ENCODE measurements at regions not wholly inside any gene's neighbourhood (a gene's known extent, or its start where the extent isn't known, plus 50 kb on each side); places are given as distances from the start of the nearest gene placed in this dataset.

- Histone ChIP-seq H3K36me3 (ENCODE audit: insufficient read depth, low read length) (no peaks in the 10 kb centered on the region), H3K4me1 (ENCODE audit: insufficient read depth, low read length) (peaks cover 37% of the 10 kb centered on the region), H3K9me3 (ENCODE audit: insufficient read depth, low read depth, low read length) (no peaks in the 10 kb centered on the region), H3K9ac (ENCODE audit: low read depth, low read length) (no peak overlapping the region), H3K27ac (ENCODE audit: low read depth, low read length) (no peak overlapping the region), H3K27me3 (ENCODE audit: insufficient read depth, low read length) (no peaks in the 10 kb centered on the region), H3K4me3 (ENCODE audit: low read length) (no peak overlapping the region)
- WGBS: 95% methylated on average over 3 of the region's 3 CpGs
These were observed 456.2 kb upstream of the MEX3C start for GRCh38 chr18:51653507-51654213.

GRCh38 chr18:51654488-51655326, 457.2 kb upstream of the MEX3C start:
- Histone ChIP-seq H3K9ac (ENCODE audit: low read depth, low read length) (peak overlapping the region; percentile 9; the same call in 1 of the 2 replicates), H3K27ac (ENCODE audit: low read depth, low read length) (peak overlapping the region; percentile 86; the same call in 1 of the 2 replicates), H3K27me3 (ENCODE audit: insufficient read depth, low read length) (no peaks in the 10 kb centered on the region), H3K36me3 (ENCODE audit: insufficient read depth, low read length) (no peaks in the 10 kb centered on the region), H3K4me1 (ENCODE audit: insufficient read depth, low read length) (peaks cover 37% of the 10 kb centered on the region), H3K4me3 (ENCODE audit: low read length) (0 out of 2 replicates have a peak overlapping the region, but pooled peaks have one; percentile 21), H3K9me3 (ENCODE audit: insufficient read depth, low read depth, low read length) (no peaks in the 10 kb centered on the region)
- WGBS: 13% methylated on average over 9 of the region's 10 CpGs

- Histone ChIP-seq H3K4me3 (ENCODE audit: low read length) (0 out of 2 replicates have a peak overlapping the region, but pooled peaks have one; percentile 21), H3K27me3 (ENCODE audit: insufficient read depth, low read length) (no peaks in the 10 kb centered on the region), H3K4me1 (ENCODE audit: insufficient read depth, low read length) (peaks cover 37% of the 10 kb centered on the region), H3K36me3 (ENCODE audit: insufficient read depth, low read length) (no peaks in the 10 kb centered on the region), H3K9me3 (ENCODE audit: insufficient read depth, low read depth, low read length) (no peaks in the 10 kb centered on the region), H3K27ac (ENCODE audit: low read depth, low read length) (peak overlapping the region; percentile 86; the same call in 1 of the 2 replicates), H3K9ac (ENCODE audit: low read depth, low read length) (peak overlapping the region; percentile 9; the same call in 1 of the 2 replicates)
- WGBS: 50% methylated on average over 2 of the region's 2 CpGs
These were observed 457.8 kb upstream of the MEX3C start for GRCh38 chr18:51655327-51655698.

- H3K27ac ChIP-seq (ENCODE audit: low read depth, low read length): no peak overlapping the region
- WGBS: 81% methylated on average over 10 of the region's 12 CpGs
- peaks cover 37% of the 10 kb centered on the region for H3K4me1 ChIP-seq (ENCODE audit: insufficient read depth, low read length)
- no peaks in the 10 kb centered on the region for H3K27me3 ChIP-seq (ENCODE audit: insufficient read depth, low read length)
- no peak overlapping the region for H3K4me3 ChIP-seq (ENCODE audit: low read length)
- H3K36me3 ChIP-seq (ENCODE audit: insufficient read depth, low read length): no peaks in the 10 kb centered on the region
- no peak overlapping the region for H3K9ac ChIP-seq (ENCODE audit: low read depth, low read length)
- H3K9me3 ChIP-seq (ENCODE audit: insufficient read depth, low read depth, low read length): no peaks in the 10 kb centered on the region
These were observed 458.8 kb upstream of the MEX3C start for GRCh38 chr18:51656249-51656648.

- WGBS: 43% methylated on average over 4 of the region's 4 CpGs
- H3K27me3 ChIP-seq (ENCODE audit: insufficient read depth, low read length): no peaks in the 10 kb centered on the region
These were observed 461.0 kb upstream of the MEX3C start for GRCh38 chr18:51658436-51658835.

GRCh38 chr18:51659781-51660180, 462.3 kb upstream of the MEX3C start:
- 85% methylated on average over 3 of the region's 3 CpGs for WGBS
- no peaks in the 10 kb centered on the region for H3K36me3 ChIP-seq (ENCODE audit: insufficient read depth, low read length)
- no peak overlapping the region for H3K9ac ChIP-seq (ENCODE audit: low read depth, low read length)
- no peak overlapping the region for H3K4me3 ChIP-seq (ENCODE audit: low read length)
- H3K27ac ChIP-seq (ENCODE audit: low read depth, low read length): no peak overlapping the region
- H3K27me3 ChIP-seq (ENCODE audit: insufficient read depth, low read length): no peaks in the 10 kb centered on the region
- no peaks in the 10 kb centered on the region for H3K9me3 ChIP-seq (ENCODE audit: insufficient read depth, low read depth, low read length)
- H3K4me1 ChIP-seq (ENCODE audit: insufficient read depth, low read length): peaks cover 28% of the 10 kb centered on the region

More at GRCh38 chr18:51658436-51658835, 461.0 kb upstream of the MEX3C start:
- no peaks in the 10 kb centered on the region for H3K36me3 ChIP-seq (ENCODE audit: insufficient read depth, low read length)
- H3K27ac ChIP-seq (ENCODE audit: low read depth, low read length): no peak overlapping the region
- no peaks in the 10 kb centered on the region for H3K9me3 ChIP-seq (ENCODE audit: insufficient read depth, low read depth, low read length)
- H3K4me3 ChIP-seq (ENCODE audit: low read length): no peak overlapping the region
- H3K4me1 ChIP-seq (ENCODE audit: insufficient read depth, low read length): peaks cover 37% of the 10 kb centered on the region
- no peak overlapping the region for H3K9ac ChIP-seq (ENCODE audit: low read depth, low read length)

GRCh38 chr18:51660188-51660715, 462.8 kb upstream of the MEX3C start:
- no peak overlapping the region for H3K9ac ChIP-seq (ENCODE audit: low read depth, low read length)
- no peaks in the 10 kb centered on the region for H3K9me3 ChIP-seq (ENCODE audit: insufficient read depth, low read depth, low read length)
- no peak overlapping the region for H3K4me3 ChIP-seq (ENCODE audit: low read length)
- peaks cover 24% of the 10 kb centered on the region for H3K4me1 ChIP-seq (ENCODE audit: insufficient read depth, low read length)
- no peaks in the 10 kb centered on the region for H3K27me3 ChIP-seq (ENCODE audit: insufficient read depth, low read length)
- no peaks in the 10 kb centered on the region for H3K36me3 ChIP-seq (ENCODE audit: insufficient read depth, low read length)
- no peak overlapping the region for H3K27ac ChIP-seq (ENCODE audit: low read depth, low read length)
- 91% methylated on average over 2 of the region's 2 CpGs for WGBS

GRCh38 chr18:51664236-51664635, 466.8 kb upstream of the MEX3C start:
- Histone ChIP-seq H3K27me3 (ENCODE audit: insufficient read depth, low read length) (no peaks in the 10 kb centered on the region), H3K9ac (ENCODE audit: low read depth, low read length) (no peak overlapping the region), H3K4me1 (ENCODE audit: insufficient read depth, low read length) (no peaks in the 10 kb centered on the region), H3K9me3 (ENCODE audit: insufficient read depth, low read depth, low read length) (no peaks in the 10 kb centered on the region), H3K27ac (ENCODE audit: low read depth, low read length) (no peak overlapping the region), H3K36me3 (ENCODE audit: insufficient read depth, low read length) (no peaks in the 10 kb centered on the region), H3K4me3 (ENCODE audit: low read length) (no peak overlapping the region)
- WGBS: 95% methylated on average over 3 of the region's 3 CpGs

GRCh38 chr18:51666763-51667191, 469.3 kb upstream of the MEX3C start:
- Histone ChIP-seq H3K9ac (ENCODE audit: low read depth, low read length) (no peak overlapping the region), H3K27me3 (ENCODE audit: insufficient read depth, low read length) (no peaks in the 10 kb centered on the region), H3K27ac (ENCODE audit: low read depth, low read length) (no peak overlapping the region), H3K4me1 (ENCODE audit: insufficient read depth, low read length) (no peaks in the 10 kb centered on the region), H3K36me3 (ENCODE audit: insufficient read depth, low read length) (no peaks in the 10 kb centered on the region), H3K4me3 (ENCODE audit: low read length) (no peak overlapping the region), H3K9me3 (ENCODE audit: insufficient read depth, low read depth, low read length) (peaks cover 4% of the 10 kb centered on the region; the same call in 1 of the 2 replicates)
- 80% methylated on average over 7 of the region's 7 CpGs for WGBS

- Histone ChIP-seq H3K36me3 (ENCODE audit: insufficient read depth, low read length) (no peaks in the 10 kb centered on the region), H3K9ac (ENCODE audit: low read depth, low read length) (no peak overlapping the region), H3K4me1 (ENCODE audit: insufficient read depth, low read length) (no peaks in the 10 kb centered on the region), H3K9me3 (ENCODE audit: insufficient read depth, low read depth, low read length) (peaks cover 4% of the 10 kb centered on the region; the same call in 1 of the 2 replicates), H3K27me3 (ENCODE audit: insufficient read depth, low read length) (no peaks in the 10 kb centered on the region), H3K27ac (ENCODE audit: low read depth, low read length) (no peak overlapping the region), H3K4me3 (ENCODE audit: low read length) (no peak overlapping the region)
- 10% methylated on average over 10 of the region's 10 CpGs for WGBS
These were observed 470.6 kb upstream of the MEX3C start for GRCh38 chr18:51668101-51668500.

GRCh38 chr18:51668607-51669006, 471.1 kb upstream of the MEX3C start:
- peaks cover 4% of the 10 kb centered on the region; the same call in 1 of the 2 replicates for H3K9me3 ChIP-seq (ENCODE audit: insufficient read depth, low read depth, low read length)
- H3K27me3 ChIP-seq (ENCODE audit: insufficient read depth, low read length): no peaks in the 10 kb centered on the region
- H3K27ac ChIP-seq (ENCODE audit: low read depth, low read length): no peak overlapping the region
- no peak overlapping the region for H3K4me3 ChIP-seq (ENCODE audit: low read length)
- no peaks in the 10 kb centered on the region for H3K4me1 ChIP-seq (ENCODE audit: insufficient read depth, low read length)
- H3K36me3 ChIP-seq (ENCODE audit: insufficient read depth, low read length): no peaks in the 10 kb centered on the region
- WGBS: 60% methylated on average over 2 of the region's 2 CpGs
- H3K9ac ChIP-seq (ENCODE audit: low read depth, low read length): no peak overlapping the region
